ENCODE measurements at regions not wholly inside any gene's neighbourhood (a gene's known extent, or its start where the extent isn't known, plus 50 kb on each side); places are given as distances from the start of the nearest gene placed in this dataset.

- H3K4me1 ChIP-seq (ENCODE audit: control extremely low read depth in 1 of 4, control insufficient read depth in 4 of 4, insufficient read depth in 4 of 4, low read length in 3 of 4): no peaks in the 10 kb centered on the region
- CTCF ChIA-PET: no interaction called here
- no peak overlapping the region for H3K27ac ChIP-seq (ENCODE audit: insufficient read depth in 1 of 2, low read depth in 1 of 2, low read length in 2 of 2, poor library complexity in 1 of 2, severe bottlenecking in 2 of 2)
- H3K36me3 ChIP-seq (ENCODE audit: control insufficient read depth in 4 of 4, insufficient read depth in 4 of 4, low read length in 3 of 4): no peaks in the 10 kb centered on the region
- H3K4me3 ChIP-seq (ENCODE audit: control insufficient read depth in 1 of 7, extremely low read depth in 1 of 7, insufficient read depth in 4 of 7, low read depth in 2 of 7, low read length in 6 of 7): no peak overlapping the region
- POLR2A ChIA-PET: no interaction called here
- peaks cover 0 to 1% (median 0%) of the 10 kb centered on the region in 5 experiments for H3K9me3 ChIP-seq (ENCODE audit: control extremely low read depth in 1 of 5, control insufficient read depth in 4 of 5, insufficient read depth in 2 of 5, low read depth in 1 of 5, low read length in 4 of 5)
- no CpG with 5 or more reads among the region's 1 CpG for WGBS (ENCODE audit: insufficient coverage)
- no peak for DNase-seq
- H3K27me3 ChIP-seq (replicated peaks in 2 of 5; ENCODE audit: control insufficient read depth in 4 of 5, insufficient read depth in 5 of 5, low read length in 4 of 5): no peaks in the 10 kb centered on the region
Observed at GRCh38 chr6:67594366-67594765, 1040.7 kb upstream of the ADGRB3 start.

- CTCF ChIA-PET: no interaction called here
- no peak overlapping the region for H3K4me3 ChIP-seq (ENCODE audit: control insufficient read depth in 1 of 7, extremely low read depth in 1 of 7, insufficient read depth in 4 of 7, low read depth in 2 of 7, low read length in 6 of 7)
- peaks cover 0 to 1% (median 0%) of the 10 kb centered on the region in 5 experiments for H3K9me3 ChIP-seq (ENCODE audit: control extremely low read depth in 1 of 5, control insufficient read depth in 4 of 5, insufficient read depth in 2 of 5, low read depth in 1 of 5, low read length in 4 of 5)
- no peaks in the 10 kb centered on the region for H3K36me3 ChIP-seq (ENCODE audit: control insufficient read depth in 4 of 4, insufficient read depth in 4 of 4, low read length in 3 of 4)
- no peak for DNase-seq
- POLR2A ChIA-PET: no interaction called here
- H3K4me1 ChIP-seq (ENCODE audit: control extremely low read depth in 1 of 4, control insufficient read depth in 4 of 4, insufficient read depth in 4 of 4, low read length in 3 of 4): no peaks in the 10 kb centered on the region
- no peak overlapping the region for H3K27ac ChIP-seq (ENCODE audit: insufficient read depth in 1 of 2, low read depth in 1 of 2, low read length in 2 of 2, poor library complexity in 1 of 2, severe bottlenecking in 2 of 2)
- no peaks in the 10 kb centered on the region for H3K27me3 ChIP-seq (replicated peaks in 2 of 5; ENCODE audit: control insufficient read depth in 4 of 5, insufficient read depth in 5 of 5, low read length in 4 of 5)
Observed at GRCh38 chr6:67593247-67593646, 1041.8 kb upstream of the ADGRB3 start.

DNA sequence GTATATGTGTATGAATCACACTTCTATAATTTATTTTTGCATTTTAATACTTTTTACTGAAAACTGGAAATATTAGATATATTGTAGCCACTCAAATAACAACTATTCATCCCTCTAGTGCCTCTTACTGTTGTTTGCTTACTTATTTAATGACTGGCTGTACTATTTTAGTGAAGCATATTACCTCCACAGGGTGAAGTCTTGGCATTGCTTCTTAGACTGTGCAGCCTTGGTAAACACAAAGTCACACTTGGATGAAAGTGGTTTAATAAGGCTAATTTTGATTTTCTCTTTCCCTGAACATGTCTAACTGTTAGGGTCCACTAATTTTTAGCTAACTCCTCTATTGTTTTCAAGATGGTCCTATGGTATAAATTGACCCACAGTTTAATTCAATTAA, 1043.2 kb upstream of the ADGRB3 start:
- Histone ChIP-seq H3K27me3 (replicated peaks in 2 of 5; ENCODE audit: control insufficient read depth in 4 of 5, insufficient read depth in 5 of 5, low read length in 4 of 5) (no peaks in the 10 kb centered on the region), H3K36me3 (ENCODE audit: control insufficient read depth in 4 of 4, insufficient read depth in 4 of 4, low read length in 3 of 4) (no peaks in the 10 kb centered on the region), H3K4me1 (ENCODE audit: control extremely low read depth in 1 of 4, control insufficient read depth in 4 of 4, insufficient read depth in 4 of 4, low read length in 3 of 4) (no peaks in the 10 kb centered on the region), H3K27ac (ENCODE audit: insufficient read depth in 1 of 2, low read depth in 1 of 2, low read length in 2 of 2, poor library complexity in 1 of 2, severe bottlenecking in 2 of 2) (no peak overlapping the region), H3K4me3 (ENCODE audit: control insufficient read depth in 1 of 7, extremely low read depth in 1 of 7, insufficient read depth in 4 of 7, low read depth in 2 of 7, low read length in 6 of 7) (no peak overlapping the region), H3K9me3 (ENCODE audit: control extremely low read depth in 1 of 5, control insufficient read depth in 4 of 5, insufficient read depth in 2 of 5, low read depth in 1 of 5, low read length in 4 of 5) (peaks cover 0 to 1% (median 0%) of the 10 kb centered on the region in 5 experiments)
- POLR2A ChIA-PET: no interaction called here
- no peak for DNase-seq
- CTCF ChIA-PET: interaction anchor here (1.2 kb wide), 1 partner anchor 11 kb away, joined by 4 read pairs; no protein-coding TSS in a partner anchor

GRCh38 chr6:67567842-67568241, 1067.2 kb upstream of the ADGRB3 start:
- no peak for DNase-seq
- no peaks in the 10 kb centered on the region for H3K4me1 ChIP-seq (ENCODE audit: control extremely low read depth in 1 of 4, control insufficient read depth in 4 of 4, insufficient read depth in 4 of 4, low read length in 3 of 4)
- H3K4me3 ChIP-seq (ENCODE audit: control insufficient read depth in 1 of 7, extremely low read depth in 1 of 7, insufficient read depth in 4 of 7, low read depth in 2 of 7, low read length in 6 of 7): no peak overlapping the region
- H3K9me3 ChIP-seq (ENCODE audit: control extremely low read depth in 1 of 5, control insufficient read depth in 4 of 5, insufficient read depth in 2 of 5, low read depth in 1 of 5, low read length in 4 of 5): no peaks in the 10 kb centered on the region
- ChIA-PET POLR2A (no interaction called here), CTCF (no interaction called here)
- H3K27me3 ChIP-seq (replicated peaks in 2 of 5; ENCODE audit: control insufficient read depth in 4 of 5, insufficient read depth in 5 of 5, low read length in 4 of 5): no peaks in the 10 kb centered on the region
- no peaks in the 10 kb centered on the region for H3K36me3 ChIP-seq (ENCODE audit: control insufficient read depth in 4 of 4, insufficient read depth in 4 of 4, low read length in 3 of 4)
- WGBS (ENCODE audit: insufficient coverage): no CpG with 5 or more reads among the region's 1 CpG
- H3K27ac ChIP-seq (ENCODE audit: insufficient read depth in 1 of 2, low read depth in 1 of 2, low read length in 2 of 2, poor library complexity in 1 of 2, severe bottlenecking in 2 of 2): no peak overlapping the region

DNA sequence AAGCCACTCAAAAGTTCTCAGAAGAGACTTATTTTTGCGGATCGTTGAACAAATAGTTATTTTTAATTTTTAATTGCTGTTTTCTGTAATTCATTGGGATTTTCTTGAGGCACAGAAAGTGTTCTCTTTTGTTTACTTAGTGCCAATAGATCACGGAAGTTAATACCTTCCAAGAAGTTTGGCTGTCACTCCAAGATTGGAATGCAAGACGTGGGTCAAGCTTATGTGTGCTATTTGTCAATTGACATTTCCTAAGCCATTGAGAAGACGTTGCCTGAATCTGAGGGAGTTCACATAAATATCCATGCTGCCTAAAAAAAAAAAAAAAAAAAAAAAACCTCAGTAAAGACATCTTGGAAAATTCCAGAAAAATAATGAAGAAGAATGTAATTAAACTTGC, 1071.4 kb upstream of the ADGRB3 start:
- WGBS (ENCODE audit: insufficient coverage): 100% methylated on average over 2 of the region's 5 CpGs
- no peak for DNase-seq
- POLR2A ChIA-PET: no interaction called here
- no peak overlapping the region for H3K27ac ChIP-seq (ENCODE audit: insufficient read depth in 1 of 2, low read depth in 1 of 2, low read length in 2 of 2, poor library complexity in 1 of 2, severe bottlenecking in 2 of 2)
- H3K9me3 ChIP-seq (ENCODE audit: control extremely low read depth in 1 of 5, control insufficient read depth in 4 of 5, insufficient read depth in 2 of 5, low read depth in 1 of 5, low read length in 4 of 5): no peaks in the 10 kb centered on the region
- H3K27me3 ChIP-seq (replicated peaks in 2 of 5; ENCODE audit: control insufficient read depth in 4 of 5, insufficient read depth in 5 of 5, low read length in 4 of 5): no peaks in the 10 kb centered on the region
- no peak overlapping the region for H3K4me3 ChIP-seq (ENCODE audit: control insufficient read depth in 1 of 7, extremely low read depth in 1 of 7, insufficient read depth in 4 of 7, low read depth in 2 of 7, low read length in 6 of 7)
- no peaks in the 10 kb centered on the region for H3K36me3 ChIP-seq (ENCODE audit: control insufficient read depth in 4 of 4, insufficient read depth in 4 of 4, low read length in 3 of 4)
- no peaks in the 10 kb centered on the region for H3K4me1 ChIP-seq (ENCODE audit: control extremely low read depth in 1 of 4, control insufficient read depth in 4 of 4, insufficient read depth in 4 of 4, low read length in 3 of 4)
- CTCF ChIA-PET: no interaction called here

- no peak overlapping the region for H3K27ac ChIP-seq (ENCODE audit: insufficient read depth in 1 of 2, low read depth in 1 of 2, low read length in 2 of 2, poor library complexity in 1 of 2, severe bottlenecking in 2 of 2)
- no peaks in the 10 kb centered on the region for H3K27me3 ChIP-seq (replicated peaks in 2 of 5; ENCODE audit: control insufficient read depth in 4 of 5, insufficient read depth in 5 of 5, low read length in 4 of 5)
- ChIA-PET CTCF (no interaction called here), POLR2A (no interaction called here)
- H3K36me3 ChIP-seq (ENCODE audit: control insufficient read depth in 4 of 4, insufficient read depth in 4 of 4, low read length in 3 of 4): no peaks in the 10 kb centered on the region
- peaks cover 0 to 4% (median 0%) of the 10 kb centered on the region in 5 experiments for H3K9me3 ChIP-seq (ENCODE audit: control extremely low read depth in 1 of 5, control insufficient read depth in 4 of 5, insufficient read depth in 2 of 5, low read depth in 1 of 5, low read length in 4 of 5)
- no peak overlapping the region for H3K4me3 ChIP-seq (ENCODE audit: control insufficient read depth in 1 of 7, extremely low read depth in 1 of 7, insufficient read depth in 4 of 7, low read depth in 2 of 7, low read length in 6 of 7)
- DNase-seq: no peak
- WGBS (ENCODE audit: insufficient coverage): 76% methylated on average over 2 of the region's 2 CpGs
- no peaks in the 10 kb centered on the region for H3K4me1 ChIP-seq (ENCODE audit: control extremely low read depth in 1 of 4, control insufficient read depth in 4 of 4, insufficient read depth in 4 of 4, low read length in 3 of 4)
Observed at GRCh38 chr6:67560068-67560467, 1075.0 kb upstream of the ADGRB3 start.

- no peak overlapping the region for H3K4me3 ChIP-seq (ENCODE audit: control insufficient read depth in 1 of 7, extremely low read depth in 1 of 7, insufficient read depth in 4 of 7, low read depth in 2 of 7, low read length in 6 of 7)
- no CpG with 5 or more reads among the region's 1 CpG for WGBS (ENCODE audit: insufficient coverage)
- H3K9me3 ChIP-seq (ENCODE audit: control extremely low read depth in 1 of 5, control insufficient read depth in 4 of 5, insufficient read depth in 2 of 5, low read depth in 1 of 5, low read length in 4 of 5): peaks cover 0 to 4% (median 0%) of the 10 kb centered on the region in 5 experiments
- CTCF ChIA-PET: no interaction called here
- no peak for DNase-seq
- no peaks in the 10 kb centered on the region for H3K4me1 ChIP-seq (ENCODE audit: control extremely low read depth in 1 of 4, control insufficient read depth in 4 of 4, insufficient read depth in 4 of 4, low read length in 3 of 4)
- H3K27ac ChIP-seq (ENCODE audit: insufficient read depth in 1 of 2, low read depth in 1 of 2, low read length in 2 of 2, poor library complexity in 1 of 2, severe bottlenecking in 2 of 2): no peak overlapping the region
- H3K36me3 ChIP-seq (ENCODE audit: control insufficient read depth in 4 of 4, insufficient read depth in 4 of 4, low read length in 3 of 4): no peaks in the 10 kb centered on the region
- H3K27me3 ChIP-seq (replicated peaks in 2 of 5; ENCODE audit: control insufficient read depth in 4 of 5, insufficient read depth in 5 of 5, low read length in 4 of 5): no peaks in the 10 kb centered on the region
- POLR2A ChIA-PET: no interaction called here
Observed at GRCh38 chr6:67558985-67559384, 1076.1 kb upstream of the ADGRB3 start.

Measured in common myeloid progenitor, CD34-positive (primary cell).